Chondrocyte (in vitro differentiated cells): ENCODE measurements at regions not wholly inside any gene's neighbourhood (a gene's known extent, or its start where the extent isn't known, plus 50 kb on each side); places are given as distances from the start of the nearest gene placed in this dataset.

ENCODE experiments used
- DNase-seq: peaks from one replicate; pipeline ENCODE4 v3.0.0; 2021; ENCODE audit warnings: mixed read lengths, low spot score
- H3K27ac Mint-ChIP-seq: one replicate; pipeline ENCODE4 v1.8.0; 2021; ENCODE audit warnings: mild to moderate bottlenecking, moderate library complexity, mixed read lengths; ENCODE audit not compliant: unreplicated experiment
- H3K27me3 Mint-ChIP-seq: 2 replicates; pipeline ENCODE4 v1.8.0; 2021; ENCODE audit warnings: low read depth, mixed read lengths
- H3K36me3 Mint-ChIP-seq: 2 replicates; pipeline ENCODE4 v1.8.0; 2021; ENCODE audit warnings: low read depth, mixed read lengths
- H3K4me1 Mint-ChIP-seq: 2 replicates; pipeline ENCODE4 v1.8.0; 2021; ENCODE audit warnings: low read depth, mild to moderate bottlenecking, mixed read lengths
- H3K4me3 Mint-ChIP-seq: one replicate; pipeline ENCODE4 v1.8.0; 2021; ENCODE audit warnings: mild to moderate bottlenecking, moderate library complexity, mixed read lengths; ENCODE audit not compliant: unreplicated experiment
- H3K9me3 Mint-ChIP-seq: 2 replicates; pipeline ENCODE4 v1.8.0; 2021; ENCODE audit warnings: low read depth, mixed read lengths
- TF ChIP-seq, protein P1 (sequence below): fragments of 200-600 bp; sonication (generic); IDR thresholded peaks from 2 replicates; pipeline ENCODE4 v1.5.0; 2021; ENCODE audit warnings: antibody characterized with exemption, mild to moderate bottlenecking, moderate library complexity

DNA sequence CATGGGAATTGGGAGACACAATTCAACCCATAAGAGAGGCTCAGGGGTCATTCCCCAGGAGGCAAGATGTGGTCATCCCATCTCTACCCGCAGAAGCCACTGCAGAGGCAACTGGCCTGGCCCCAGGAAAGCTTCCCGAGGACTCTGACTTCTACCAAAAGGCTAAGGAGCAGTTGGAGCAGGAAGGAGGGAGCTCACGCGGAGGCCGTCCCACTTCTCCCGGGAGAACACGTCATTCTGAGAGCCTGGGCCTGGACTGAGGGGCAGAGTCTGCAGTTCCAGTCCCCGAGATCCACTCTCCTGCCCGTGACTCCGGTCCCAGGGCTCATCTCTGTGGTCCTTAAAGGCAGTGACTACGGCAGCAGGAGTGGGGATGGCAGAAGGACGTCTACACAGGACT is 69.0 kb upstream of the TAF1B start:
- Mint-ChIP-seq H3K4me3 (no peak overlapping the region), H3K27ac (no peak overlapping the region), H3K9me3 (no peaks in the 10 kb centered on the region), H3K36me3 (no peaks in the 10 kb centered on the region), H3K27me3 (no peaks in the 10 kb centered on the region), H3K4me1 (peaks cover 23% of the 10 kb centered on the region)
- TF ChIP-seq, protein P1, sequence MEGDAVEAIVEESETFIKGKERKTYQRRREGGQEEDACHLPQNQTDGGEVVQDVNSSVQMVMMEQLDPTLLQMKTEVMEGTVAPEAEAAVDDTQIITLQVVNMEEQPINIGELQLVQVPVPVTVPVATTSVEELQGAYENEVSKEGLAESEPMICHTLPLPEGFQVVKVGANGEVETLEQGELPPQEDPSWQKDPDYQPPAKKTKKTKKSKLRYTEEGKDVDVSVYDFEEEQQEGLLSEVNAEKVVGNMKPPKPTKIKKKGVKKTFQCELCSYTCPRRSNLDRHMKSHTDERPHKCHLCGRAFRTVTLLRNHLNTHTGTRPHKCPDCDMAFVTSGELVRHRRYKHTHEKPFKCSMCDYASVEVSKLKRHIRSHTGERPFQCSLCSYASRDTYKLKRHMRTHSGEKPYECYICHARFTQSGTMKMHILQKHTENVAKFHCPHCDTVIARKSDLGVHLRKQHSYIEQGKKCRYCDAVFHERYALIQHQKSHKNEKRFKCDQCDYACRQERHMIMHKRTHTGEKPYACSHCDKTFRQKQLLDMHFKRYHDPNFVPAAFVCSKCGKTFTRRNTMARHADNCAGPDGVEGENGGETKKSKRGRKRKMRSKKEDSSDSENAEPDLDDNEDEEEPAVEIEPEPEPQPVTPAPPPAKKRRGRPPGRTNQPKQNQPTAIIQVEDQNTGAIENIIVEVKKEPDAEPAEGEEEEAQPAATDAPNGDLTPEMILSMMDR: no peak
- DNase-seq: peak; percentile 59

DNA sequence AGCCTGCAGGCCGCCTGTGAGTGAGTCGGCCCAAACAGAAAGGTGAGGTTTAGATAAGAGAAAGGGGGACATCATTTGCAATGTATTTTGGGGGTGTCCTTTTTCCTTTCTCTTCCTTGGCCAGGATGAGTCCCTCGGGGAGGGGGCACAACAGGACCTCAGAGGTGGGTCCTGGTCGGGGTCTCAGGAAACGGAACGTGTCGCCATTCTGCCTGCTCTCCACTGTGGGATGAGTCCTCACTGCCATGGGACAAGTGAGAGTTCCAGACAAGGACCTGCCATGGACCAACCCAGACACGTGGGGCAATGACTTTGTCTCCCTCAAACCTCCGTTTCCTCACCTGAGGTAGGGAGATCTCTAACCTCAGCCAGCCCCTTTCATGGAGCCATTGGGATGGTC is 67.9 kb upstream of the TAF1B start:
- Mint-ChIP-seq H3K4me1 (peaks cover 12% of the 10 kb centered on the region), H3K27me3 (no peaks in the 10 kb centered on the region), H3K27ac (no peak overlapping the region), H3K36me3 (no peaks in the 10 kb centered on the region), H3K4me3 (no peak overlapping the region), H3K9me3 (no peaks in the 10 kb centered on the region)
- TF ChIP-seq, protein P1: no peak
- DNase-seq: peak; percentile 37

DNA sequence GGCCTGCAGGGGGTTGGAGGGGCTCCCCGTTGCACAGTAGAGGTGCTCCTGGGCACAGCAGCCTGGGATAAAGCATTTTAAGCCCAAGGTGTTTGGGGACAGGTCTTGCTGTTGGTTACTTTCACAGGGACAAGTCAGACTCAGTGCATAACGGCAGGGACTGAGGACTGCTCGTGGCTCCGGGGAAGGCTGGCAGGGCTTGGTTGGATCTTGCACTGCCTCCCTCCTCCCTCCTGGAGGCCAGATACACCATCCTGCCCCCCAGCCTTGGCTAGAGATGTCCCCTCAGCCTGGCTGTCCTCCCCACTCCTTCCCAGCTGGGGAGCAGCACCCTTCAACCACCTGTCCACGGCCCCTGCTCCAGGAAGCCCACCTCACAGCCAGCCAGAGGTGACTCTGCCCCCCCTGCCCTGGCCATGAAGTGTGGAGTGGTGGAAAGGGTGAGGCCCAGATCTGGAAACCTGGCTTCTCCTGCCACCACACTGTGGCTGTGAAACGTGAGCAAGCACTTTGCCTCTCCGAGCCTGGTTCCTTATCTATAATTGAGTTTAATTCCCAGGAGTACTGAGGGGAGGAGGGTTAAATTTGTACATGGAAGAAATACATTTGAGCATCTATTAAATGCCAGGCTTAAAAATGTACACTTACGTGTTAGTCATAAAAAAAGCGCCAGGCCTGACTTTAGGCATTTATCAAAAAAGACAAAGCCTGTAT is 67.1 kb upstream of the TAF1B start:
- Mint-ChIP-seq H3K9me3 (no peaks in the 10 kb centered on the region), H3K27me3 (no peaks in the 10 kb centered on the region), H3K4me3 (no peak overlapping the region), H3K36me3 (no peaks in the 10 kb centered on the region), H3K27ac (no peak overlapping the region), H3K4me1 (peaks cover 7% of the 10 kb centered on the region)
- DNase-seq: peak; percentile 58
- TF ChIP-seq, protein P1: no peak

DNA sequence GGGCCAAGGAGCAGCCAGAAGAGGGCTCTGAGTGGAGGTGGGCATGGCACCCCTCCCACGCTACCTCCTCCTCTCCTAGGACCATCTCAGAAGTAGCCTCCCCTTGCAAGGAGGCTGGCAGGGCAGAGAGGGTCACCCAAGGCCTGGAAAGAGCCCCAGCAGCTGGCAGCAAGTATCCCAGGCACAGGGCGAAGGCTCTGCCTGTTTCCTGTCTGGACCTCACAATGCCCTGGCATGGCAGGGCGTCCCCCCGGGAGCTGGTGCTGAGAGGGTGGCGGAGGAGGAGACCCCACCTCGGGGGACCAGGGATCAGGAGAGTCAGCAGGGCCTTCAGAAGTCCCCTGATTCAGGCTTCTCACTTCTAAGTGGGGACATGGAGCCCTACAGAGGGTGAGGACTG is 66.2 kb upstream of the TAF1B start:
- Mint-ChIP-seq H3K4me3 (no peak overlapping the region), H3K9me3 (no peaks in the 10 kb centered on the region), H3K27me3 (no peaks in the 10 kb centered on the region), H3K36me3 (no peaks in the 10 kb centered on the region), H3K4me1 (no peaks in the 10 kb centered on the region), H3K27ac (no peak overlapping the region)
- DNase-seq: peak; percentile 68
- TF ChIP-seq, protein P1: no peak

DNA sequence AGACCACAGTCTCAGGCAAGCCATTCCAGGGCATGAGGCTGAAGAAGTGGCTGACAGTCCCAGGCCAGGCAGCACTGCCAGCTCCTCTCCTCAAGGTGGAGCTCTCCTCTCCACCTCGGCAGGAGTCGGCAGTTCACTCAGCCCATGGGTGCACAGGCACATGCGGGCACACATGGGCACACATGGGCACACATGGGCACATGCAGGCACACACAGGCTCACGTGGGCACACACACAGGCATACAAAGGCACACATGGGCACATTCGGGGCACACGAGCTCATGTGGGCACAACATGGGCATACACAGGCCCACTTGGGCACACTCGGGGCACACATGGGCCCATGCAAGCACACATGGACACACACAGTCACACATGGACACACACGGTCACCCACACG is 65.3 kb upstream of the TAF1B start:
- Mint-ChIP-seq H3K36me3 (no peaks in the 10 kb centered on the region), H3K27me3 (no peaks in the 10 kb centered on the region), H3K4me3 (no peak overlapping the region), H3K27ac (no peak overlapping the region), H3K9me3 (no peaks in the 10 kb centered on the region), H3K4me1 (no peaks in the 10 kb centered on the region)
- DNase-seq: peak; percentile 64
- TF ChIP-seq, protein P1: peak; percentile 50
